GM23338 (cell line): ENCODE measurements at regions not wholly inside any gene's neighbourhood (a gene's known extent, or its start where the extent isn't known, plus 50 kb on each side); places are given as distances from the start of the nearest gene placed in this dataset.

ENCODE experiments used
- ATAC-seq: fragments of 200-7000 bp; cut with Tn5 transposase; 3 replicates; pipeline ENCODE4 v1.9.1; 2020
- DNase-seq: peaks from one replicate; pipeline ENCODE4 v3.0.0-alpha.2; 2015; ENCODE audit warnings: low spot score
- H2AFZ ChIP-seq: fragments of 200-600 bp; sonication (generic); 2 replicates; pipeline ENCODE4 v1.8.0; 2016; ENCODE audit warnings: antibody characterized with exemption, mild to moderate bottlenecking, moderate library complexity
- H3F3A ChIP-seq: fragments of 200-600 bp; sonication (generic); replicated peaks from 2 replicates; pipeline ENCODE4 v1.8.0; 2017; ENCODE audit warnings: antibody characterized with exemption, mixed run types, low read depth
- H3K27ac ChIP-seq: fragments of 200-600 bp; sonication (generic); 2 replicates; pipeline ENCODE4 v1.6.1; 2016; ENCODE audit warnings: low read depth
- H3K27me3 ChIP-seq: fragments of 200-600 bp; sonication (generic); 2 replicates; pipeline ENCODE4 v1.8.0; 2016; ENCODE audit warnings: mild to moderate bottlenecking, mixed run types, moderate library complexity; ENCODE audit not compliant: insufficient read depth
- H3K36me3 ChIP-seq: fragments of 200-600 bp; sonication (generic); 2 replicates; pipeline ENCODE4 v1.8.0; 2016; ENCODE audit warnings: mild to moderate bottlenecking; ENCODE audit not compliant: insufficient read depth
- H3K4me1 ChIP-seq: fragments of 200-600 bp; sonication (generic); 2 replicates; pipeline ENCODE4 v1.8.0; 2016; ENCODE audit warnings: mild to moderate bottlenecking, moderate library complexity; ENCODE audit not compliant: insufficient read depth
- H3K4me2 ChIP-seq: fragments of 200-600 bp; sonication (generic); 2 replicates; pipeline ENCODE4 v1.7.1; 2017; ENCODE audit warnings: mixed run types
- H3K4me3 ChIP-seq: fragments of 200-600 bp; sonication (generic); 2 replicates; pipeline ENCODE4 v1.6.1; 2016; ENCODE audit warnings: mixed run types
- H3K79me2 ChIP-seq: fragments of 200-600 bp; sonication (generic); replicated peaks from 2 replicates; pipeline ENCODE4 v1.8.0; 2017; ENCODE audit warnings: mild to moderate bottlenecking; ENCODE audit not compliant: insufficient read depth
- H3K9me2 ChIP-seq: fragments of 200-600 bp; sonication (generic); 2 replicates; pipeline ENCODE4 v1.8.0; 2017; ENCODE audit not compliant: insufficient read depth
- H4K20me1 ChIP-seq: fragments of 200-600 bp; sonication (generic); replicated peaks from 2 replicates; pipeline ENCODE4 v1.8.0; 2017; ENCODE audit warnings: mild to moderate bottlenecking; ENCODE audit not compliant: insufficient read depth
- H3K27ac Mint-ChIP-seq: 2 replicates; pipeline ENCODE4 v1.8.0; 2020; ENCODE audit warnings: inconsistent platforms, mild to moderate bottlenecking, moderate library complexity, mixed read lengths
- H3K27me3 Mint-ChIP-seq: 3 replicates; pipeline ENCODE4 v1.8.0; 2022; ENCODE audit warnings: low read depth, mild to moderate bottlenecking, moderate library complexity, mixed read lengths, inconsistent platforms; ENCODE audit not compliant: insufficient read depth, poor library complexity
- H3K36me3 Mint-ChIP-seq: 3 replicates; pipeline ENCODE4 v1.8.0; 2021; ENCODE audit warnings: low read depth, mild to moderate bottlenecking, inconsistent platforms, moderate library complexity, mixed read lengths
- H3K4me1 Mint-ChIP-seq: 3 replicates; pipeline ENCODE4 v1.8.0; 2020; ENCODE audit warnings: mild to moderate bottlenecking, inconsistent platforms, mixed read lengths
- H3K4me3 Mint-ChIP-seq: 3 replicates; pipeline ENCODE4 v1.8.0; 2021; ENCODE audit warnings: moderate library complexity, mild to moderate bottlenecking, inconsistent platforms, mixed read lengths
- H3K9me3 Mint-ChIP-seq: 3 replicates; pipeline ENCODE4 v1.8.0; 2020; ENCODE audit warnings: moderate library complexity, mild to moderate bottlenecking, inconsistent platforms, mixed read lengths
- CREB1 ChIP-seq: fragments of 250-450 bp; sonication (Bioruptor Pico); IDR thresholded peaks from 2 replicates; pipeline ENCODE4 v1.5.0; 2020; ENCODE audit warnings: low read depth, mild to moderate bottlenecking, moderate library complexity
- EZH2 ChIP-seq: fragments of 200-600 bp; sonication (generic); IDR thresholded peaks from one replicate; pipeline ENCODE4 v1.8.0; 2017; ENCODE audit warnings: antibody characterized with exemption, mild to moderate bottlenecking, low read depth; ENCODE audit not compliant: unreplicated experiment
- JUNB ChIP-seq: IDR thresholded peaks from one replicate; pipeline ENCODE4 v1.6.1; 2016; ENCODE audit warnings: antibody characterized with exemption; ENCODE audit not compliant: unreplicated experiment
- POLR2AphosphoS5 ChIP-seq: IDR thresholded peaks from 2 replicates; pipeline ENCODE4 v1.6.1; 2016; ENCODE audit warnings: antibody characterized with exemption, low read depth
- REST ChIP-seq: IDR thresholded peaks from one replicate; pipeline ENCODE4 v1.6.1; 2018; ENCODE audit warnings: antibody characterized with exemption; ENCODE audit not compliant: unreplicated experiment
- ZNF114 ChIP-seq: fragments of 250-450 bp; sonication (Bioruptor Pico); IDR thresholded peaks from 2 replicates; pipeline ENCODE4 v1.5.0; 2020; ENCODE audit warnings: mild to moderate bottlenecking, moderate library complexity
- ZNF331 ChIP-seq: fragments of 250-450 bp; sonication (Bioruptor Pico); IDR thresholded peaks from 2 replicates; pipeline ENCODE4 v1.5.0; 2020; ENCODE audit warnings: low read depth, mild to moderate bottlenecking, moderate library complexity
- ZNF462 ChIP-seq: fragments of 250-450 bp; sonication (Bioruptor Pico); IDR thresholded peaks from 2 replicates; pipeline ENCODE4 v1.5.0; 2020; ENCODE audit warnings: mild to moderate bottlenecking, moderate library complexity

DNA sequence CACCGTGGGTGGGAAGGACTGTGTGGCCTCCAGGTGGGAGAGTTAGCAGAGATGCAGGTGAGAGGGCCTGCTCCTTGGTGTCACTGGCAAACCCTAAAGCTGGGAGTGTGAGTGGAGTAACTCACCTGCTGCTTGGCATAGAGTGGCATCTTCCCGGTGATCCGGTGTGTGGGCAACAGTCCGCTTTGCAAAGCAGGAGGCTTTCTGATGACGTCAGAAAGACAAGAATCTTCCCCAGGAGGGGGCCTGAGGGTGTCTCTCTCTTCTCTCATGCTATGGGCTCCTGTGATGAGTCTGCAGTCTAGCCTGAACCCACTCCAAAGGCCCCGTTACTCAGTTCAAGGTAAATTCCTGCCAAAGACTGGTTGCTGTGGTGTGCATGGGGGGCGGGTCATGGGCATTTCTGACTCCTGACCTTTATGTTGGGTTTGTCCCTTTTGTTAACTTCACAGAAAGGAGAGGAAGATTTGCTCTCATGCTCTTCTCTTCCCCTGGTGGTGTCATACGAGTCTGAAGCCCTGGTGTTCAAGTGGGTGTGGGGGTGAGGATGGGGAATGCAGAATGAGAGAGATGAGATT is 187.9 kb downstream of the GATA3 start:
- no peak overlapping the region for H3K4me3 Mint-ChIP-seq

More for the DNA sequence above, 187.9 kb downstream of the GATA3 start:
- Histone ChIP-seq H3K36me3 (no peaks in the 10 kb centered on the region), H3F3A (no peaks in the 10 kb centered on the region), H3K4me2 (no peak overlapping the region), H3K27me3 (no peaks in the 10 kb centered on the region), H2AFZ (no peak overlapping the region), H3K9me2 (peaks cover 8% of the 10 kb centered on the region), H3K4me3 (no peak overlapping the region), H3K4me1 (no peaks in the 10 kb centered on the region), H4K20me1 (no peaks in the 10 kb centered on the region), H3K79me2 (no peaks in the 10 kb centered on the region), H3K27ac (no peak overlapping the region)
- no peak for TF ChIP-seq POLR2AphosphoS5
- no peak for TF ChIP-seq CREB1 (CRISPR knock-in tag)
- TF ChIP-seq JUNB, result no peak
- TF ChIP-seq ZNF331 (CRISPR knock-in tag), result no peak
- no peak for TF ChIP-seq REST
- no peak for TF ChIP-seq ZNF114
- TF ChIP-seq ZNF462 (CRISPR knock-in tag), result no peak
- no peak for TF ChIP-seq EZH2
- DNase-seq (no peak), ATAC-seq (no peak)
- Mint-ChIP-seq H3K9me3 (peaks cover 3% of the 10 kb centered on the region; the same call in 1 of the 3 replicates), H3K36me3 (no peaks in the 10 kb centered on the region), H3K27me3 (no peaks in the 10 kb centered on the region), H3K27ac (no peak overlapping the region), H3K4me1 (no peaks in the 10 kb centered on the region)
